GM18511 (cell line): ENCODE measurements at regions not wholly inside any gene's neighbourhood (a gene's known extent, or its start where the extent isn't known, plus 50 kb on each side); places are given as distances from the start of the nearest gene placed in this dataset.

ENCODE experiments used
- ATAC-seq: cut with Tn5 transposase; IDR thresholded peaks from one replicate; pipeline ENCODE4 v1.9.1; 2021; ENCODE audit warnings: mild to moderate bottlenecking, moderate library complexity; ENCODE audit not compliant: unreplicated experiment

DNA sequence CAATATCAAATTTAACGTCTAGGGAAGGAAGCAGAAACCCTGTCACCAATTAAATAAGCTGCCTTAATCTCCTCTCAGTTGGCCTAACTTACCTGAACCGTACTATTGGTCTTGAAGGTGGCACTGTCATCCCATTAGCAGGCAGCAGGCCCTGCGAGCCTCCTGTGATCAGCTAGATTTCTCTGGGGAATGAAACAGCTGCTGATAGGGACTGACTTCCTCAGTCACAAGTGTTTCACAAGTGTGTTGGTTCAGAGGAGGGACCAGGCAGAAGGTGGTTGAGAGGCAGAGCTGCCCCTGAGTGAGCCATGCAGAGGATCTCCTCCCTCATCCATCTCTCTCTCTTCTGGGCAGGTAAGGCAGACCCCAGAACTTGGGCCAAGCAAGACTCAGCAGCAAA, 166.8 kb downstream of the DAD1 start:
- ATAC-seq, result no peak

DNA sequence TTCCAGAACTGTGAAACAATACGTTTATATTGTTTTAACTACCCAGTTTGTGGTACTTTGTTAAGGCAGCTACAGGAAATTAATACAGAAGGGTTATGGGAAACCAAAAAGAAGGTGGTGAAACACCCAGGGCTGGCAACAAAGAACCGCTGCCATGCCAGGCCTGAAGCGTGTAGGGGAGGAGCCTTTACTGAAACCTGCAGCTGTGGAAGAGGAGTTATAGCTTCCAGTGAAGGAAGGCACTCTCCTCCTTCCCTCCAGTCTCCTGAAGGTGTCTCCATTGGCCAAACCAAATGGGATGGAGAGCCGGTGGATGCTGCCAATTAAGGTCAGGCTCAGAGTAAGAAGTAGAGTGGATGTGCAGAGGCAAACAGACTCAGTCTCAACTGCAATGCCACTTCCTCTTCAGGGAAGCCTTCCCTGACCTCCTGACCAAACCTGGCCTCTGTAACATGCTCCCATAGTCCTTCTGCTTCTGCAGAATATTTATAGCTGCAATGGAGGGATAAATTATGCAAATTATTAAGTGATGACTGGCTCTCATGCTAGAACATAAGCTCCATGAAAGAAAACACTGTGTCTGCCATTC, 168.3 kb downstream of the DAD1 start:
- no peak for ATAC-seq

DNA sequence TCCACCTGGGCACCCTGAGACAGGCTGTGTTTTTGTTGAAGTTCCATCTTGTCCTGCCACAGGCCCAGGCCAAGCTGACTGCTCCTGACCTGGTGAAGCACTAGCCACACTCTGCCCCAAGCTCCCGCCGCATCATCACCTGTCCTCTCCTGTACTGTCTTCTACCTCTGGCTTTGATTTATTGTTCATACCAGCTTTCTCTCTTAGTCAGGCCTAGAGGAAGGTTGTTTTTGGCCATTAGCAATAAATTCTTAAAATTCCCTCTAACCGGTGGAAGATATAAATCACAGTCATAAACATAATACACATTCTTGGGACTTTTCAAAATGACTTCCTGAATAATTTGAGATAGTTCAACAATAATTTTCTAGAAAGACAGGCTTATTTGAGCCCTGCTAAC, 169.4 kb downstream of the DAD1 start:
- ATAC-seq, result no peak

DNA sequence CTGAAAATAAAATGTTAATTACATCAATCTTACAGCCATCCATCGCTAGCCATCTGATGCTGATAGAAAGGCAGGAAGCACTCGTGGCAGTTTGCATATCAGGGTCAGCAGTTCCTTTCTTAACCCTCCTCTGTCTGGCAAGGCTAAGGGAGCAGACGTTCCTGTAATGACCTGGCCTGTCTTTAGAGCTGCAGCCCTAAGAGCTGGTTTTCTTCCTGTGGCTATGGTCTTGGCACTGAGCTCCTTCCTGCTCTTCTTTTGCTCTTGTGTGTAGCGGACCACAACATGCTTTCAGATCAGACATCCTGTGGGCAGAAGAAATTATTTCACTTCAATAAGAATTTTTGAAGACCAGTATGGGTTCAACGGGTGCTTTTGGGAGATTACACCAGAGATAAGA, 170.4 kb downstream of the DAD1 start:
- no peak for ATAC-seq

DNA sequence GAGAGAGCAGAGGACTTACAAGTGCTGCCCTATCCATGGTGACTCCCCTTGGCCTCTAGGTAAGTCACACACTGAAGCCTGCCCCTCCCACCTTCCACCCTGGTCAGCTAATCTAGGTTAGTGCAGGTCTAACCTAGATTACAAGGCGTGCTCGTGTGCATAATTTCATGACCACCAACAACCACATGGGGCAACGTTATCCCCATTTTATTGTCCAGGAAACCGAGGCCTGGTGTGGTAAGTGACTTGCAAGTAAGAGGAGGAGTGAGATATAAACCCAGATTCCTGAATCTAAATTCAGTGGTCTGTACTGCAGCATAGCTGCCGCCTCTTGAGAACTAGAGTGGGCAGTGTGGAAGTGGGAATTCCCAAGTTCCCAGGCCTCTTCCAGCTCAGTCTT, 171.1 kb downstream of the DAD1 start:
- no peak for ATAC-seq

DNA sequence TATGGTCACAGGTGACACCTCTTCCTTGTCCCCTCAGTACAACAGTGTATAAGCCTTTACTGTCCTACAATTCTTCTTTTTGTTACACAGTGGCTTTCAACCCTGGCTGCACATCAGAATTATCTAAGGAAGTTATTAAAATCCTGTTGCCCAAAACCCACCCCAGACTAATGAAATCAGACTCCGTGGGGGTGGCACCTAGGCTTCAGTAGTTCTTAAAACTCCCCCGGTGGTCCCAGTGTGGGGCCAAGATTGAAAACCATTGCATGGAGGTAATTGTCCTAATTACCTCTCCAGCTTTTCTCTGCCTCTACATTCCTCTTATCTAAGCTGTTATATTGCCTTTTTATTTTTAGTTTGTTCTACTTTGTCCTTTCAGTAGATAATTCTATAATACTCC, 172.8 kb downstream of the DAD1 start:
- ATAC-seq, result no peak

DNA sequence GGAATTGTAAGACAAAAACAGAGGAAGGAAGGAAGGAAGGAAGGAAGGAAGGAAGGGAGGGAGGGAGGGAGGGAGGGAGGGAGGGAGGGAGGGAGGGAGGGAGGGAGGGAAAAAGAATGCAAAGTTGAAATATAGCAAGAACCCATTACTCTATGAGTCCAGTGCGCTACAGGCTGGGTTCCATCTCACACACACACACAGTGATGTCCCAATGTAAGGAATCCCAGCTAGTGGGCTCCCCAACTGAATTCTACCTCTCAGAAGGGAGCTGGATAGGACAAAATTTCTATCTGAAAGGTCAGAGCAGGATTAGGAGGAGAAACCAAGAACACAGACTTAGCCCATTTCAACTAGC, 173.4 kb downstream of the DAD1 start:
- no peak for ATAC-seq

DNA sequence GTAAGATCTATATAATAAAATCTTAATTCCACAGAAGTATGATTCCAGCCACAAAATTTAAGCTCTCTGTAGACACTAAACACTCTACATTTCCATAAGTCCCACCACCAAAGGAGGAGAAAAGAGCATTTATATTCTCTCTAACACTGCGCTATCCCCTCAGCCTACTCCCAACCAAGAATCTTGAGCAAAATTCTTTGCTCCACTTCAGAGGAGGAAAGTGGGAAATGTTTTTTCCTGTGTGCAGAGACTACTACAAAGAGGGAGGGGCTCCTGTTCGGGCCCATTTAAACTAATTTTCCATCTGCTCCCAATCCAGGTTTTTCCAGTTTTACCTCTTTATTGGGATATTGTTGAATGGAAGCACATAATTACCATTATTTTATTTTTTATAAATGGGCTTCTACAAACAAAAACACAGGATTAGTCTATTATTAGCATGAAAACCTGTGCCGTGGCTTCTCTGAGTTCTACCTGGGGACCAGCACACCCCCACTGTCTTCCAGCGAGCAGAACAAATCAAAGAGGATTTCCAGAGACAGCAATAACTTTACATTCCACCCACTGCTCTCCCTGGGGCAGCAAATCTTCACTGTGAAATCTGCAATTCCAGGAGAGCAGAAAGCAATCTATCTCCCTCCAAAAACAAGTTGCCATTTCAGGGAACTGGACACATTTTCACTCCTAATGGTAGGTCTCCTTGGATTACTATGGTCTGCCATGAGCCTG, 174.0 kb downstream of the DAD1 start:
- ATAC-seq, result no peak

DNA sequence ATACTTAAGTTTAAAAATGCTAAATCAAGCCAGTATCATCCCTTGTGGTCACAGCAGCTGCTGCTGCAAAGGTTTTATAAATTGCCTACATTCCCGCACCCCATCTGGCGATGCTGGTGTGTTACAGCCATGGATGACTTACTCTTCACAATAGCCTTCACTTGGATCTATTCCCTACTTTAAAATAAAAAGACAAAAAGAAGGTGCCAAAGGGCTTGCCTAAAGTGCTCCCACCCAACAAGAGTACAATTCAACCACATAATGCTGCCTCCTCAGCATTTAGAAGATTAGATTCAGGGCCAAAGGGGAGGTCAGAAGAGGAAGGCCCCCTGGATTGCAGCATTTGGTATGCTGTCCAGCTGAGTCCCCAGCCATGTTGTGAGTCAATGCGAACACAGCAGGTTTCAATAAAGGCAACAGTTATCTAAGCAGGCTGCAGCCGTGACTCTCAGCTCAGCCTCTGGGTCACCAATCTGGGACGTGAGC, 176.1 kb downstream of the DAD1 start:
- ATAC-seq, result no peak

DNA sequence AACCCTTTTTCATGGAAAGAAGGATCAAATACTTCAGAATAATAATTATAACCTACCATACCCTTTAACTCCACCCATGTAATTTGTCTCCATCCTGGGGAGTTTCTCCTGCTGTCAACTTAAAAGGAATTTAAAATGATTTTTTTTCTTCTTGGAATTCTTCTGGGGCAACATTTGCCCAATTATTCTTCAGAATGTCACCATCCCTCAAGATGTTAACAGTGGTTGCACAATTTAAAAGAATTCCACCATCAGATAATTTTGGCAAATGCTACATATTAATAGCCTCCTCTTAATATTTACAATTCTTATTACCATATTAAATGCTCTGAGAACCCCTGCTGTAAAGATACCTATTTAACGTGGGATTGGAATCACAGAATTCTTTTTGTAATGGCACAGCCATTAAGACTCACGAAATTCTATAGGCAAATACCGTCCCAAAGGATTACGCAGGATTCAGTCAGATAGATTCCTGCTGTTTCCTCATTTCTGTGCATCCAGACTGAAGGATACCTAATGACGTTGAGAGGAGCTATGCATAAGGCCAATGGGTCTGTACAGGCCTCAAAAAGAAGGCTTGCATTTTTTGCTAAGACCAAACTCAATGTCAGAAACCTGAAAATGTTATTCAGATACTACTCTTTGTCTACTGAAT, 177.5 kb downstream of the DAD1 start:
- ATAC-seq, result no peak

DNA sequence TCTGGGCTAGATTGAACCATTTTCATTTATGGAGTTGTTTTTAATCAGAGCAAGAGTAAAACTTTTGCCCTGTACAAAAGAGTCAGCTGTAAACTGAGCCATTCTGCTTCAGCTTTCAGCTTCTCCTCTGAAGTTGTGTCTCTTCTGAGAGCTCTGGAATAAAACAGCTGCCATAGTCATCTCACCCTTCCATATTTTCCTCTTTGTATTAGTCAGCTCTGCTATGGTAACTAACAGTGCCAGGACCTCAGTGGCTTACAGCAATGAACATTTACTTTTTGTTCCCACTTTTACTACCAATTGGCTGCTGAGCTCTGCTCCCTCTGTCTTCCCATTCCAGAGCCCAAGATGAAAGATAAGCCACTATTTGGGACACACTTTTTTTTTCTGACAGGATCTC, 178.5 kb downstream of the DAD1 start:
- no peak for ATAC-seq

DNA sequence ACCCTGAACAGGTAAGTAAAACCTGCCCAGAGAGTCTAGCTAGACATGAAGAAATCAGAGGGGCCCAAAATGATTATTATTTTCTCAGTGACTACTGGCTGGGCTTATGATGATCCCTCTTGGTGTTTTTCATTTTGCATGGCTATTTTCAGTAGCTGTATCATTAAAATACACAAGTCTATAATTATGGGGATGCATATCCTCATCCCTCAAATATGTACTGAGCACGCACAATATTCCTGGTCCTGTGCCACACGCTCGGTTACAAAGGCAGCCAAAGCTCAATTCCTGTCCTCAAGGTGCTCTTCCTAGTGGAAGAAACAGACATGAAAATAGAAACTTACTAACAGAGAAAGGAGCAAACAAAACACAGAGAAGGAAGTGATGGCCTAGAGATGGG, 180.0 kb downstream of the DAD1 start:
- no peak for ATAC-seq

DNA sequence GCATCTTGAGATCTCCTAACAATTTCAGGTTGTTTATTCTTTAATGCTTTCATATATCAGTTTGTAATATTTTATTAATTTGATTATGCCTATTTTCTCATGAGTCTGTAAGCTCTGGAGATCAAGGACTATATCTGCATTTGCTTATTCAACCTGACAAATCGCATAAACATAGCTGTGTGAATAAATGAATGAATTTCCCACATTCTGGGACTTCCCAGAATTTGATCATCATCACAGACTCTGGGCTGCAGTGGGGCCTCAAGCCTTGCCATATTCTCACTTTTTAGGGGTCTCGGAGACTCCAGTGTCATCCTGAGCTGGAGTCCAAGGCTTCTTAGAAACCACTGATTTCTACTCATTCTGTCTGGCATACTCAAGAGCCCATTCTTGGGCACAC, 180.5 kb downstream of the DAD1 start:
- ATAC-seq, result no peak

DNA sequence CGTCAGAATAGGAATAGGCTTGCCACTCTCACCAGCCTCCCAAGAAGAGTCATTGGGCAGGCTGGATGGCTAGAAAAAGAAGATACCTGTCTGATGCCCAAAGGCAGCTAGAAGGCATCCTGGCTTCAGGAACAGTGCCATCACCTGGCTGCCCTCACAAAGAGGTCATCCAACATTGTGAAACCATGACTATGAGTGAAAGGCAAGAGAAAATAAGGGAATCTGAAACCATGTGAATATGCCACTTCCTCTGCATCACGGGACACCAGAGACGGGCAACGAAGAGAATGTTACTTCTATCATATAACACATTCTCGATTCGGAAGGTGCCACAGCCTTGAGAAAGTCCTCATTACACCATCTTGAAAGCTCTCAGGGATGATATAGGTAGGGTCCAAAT, 182.0 kb downstream of the DAD1 start:
- no peak for ATAC-seq

DNA sequence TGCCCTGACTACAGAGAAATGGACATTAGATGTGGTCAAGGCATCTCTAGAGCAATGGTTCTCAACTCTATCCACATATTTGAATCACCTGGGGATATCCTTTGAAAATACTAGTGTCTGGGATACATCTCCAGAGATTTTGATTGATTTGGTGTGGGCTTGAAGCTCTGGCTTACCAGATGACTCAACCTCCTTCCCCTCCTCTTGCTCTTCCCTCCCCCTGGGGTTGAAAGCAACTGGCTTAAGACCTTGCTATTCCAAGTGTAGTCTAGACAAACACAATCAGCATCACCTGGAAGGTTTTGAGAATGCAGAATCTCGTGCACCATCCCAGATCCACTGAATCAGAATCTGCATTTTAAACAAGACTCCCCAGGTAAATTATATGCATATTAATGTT, 183.8 kb downstream of the DAD1 start:
- ATAC-seq, result no peak

DNA sequence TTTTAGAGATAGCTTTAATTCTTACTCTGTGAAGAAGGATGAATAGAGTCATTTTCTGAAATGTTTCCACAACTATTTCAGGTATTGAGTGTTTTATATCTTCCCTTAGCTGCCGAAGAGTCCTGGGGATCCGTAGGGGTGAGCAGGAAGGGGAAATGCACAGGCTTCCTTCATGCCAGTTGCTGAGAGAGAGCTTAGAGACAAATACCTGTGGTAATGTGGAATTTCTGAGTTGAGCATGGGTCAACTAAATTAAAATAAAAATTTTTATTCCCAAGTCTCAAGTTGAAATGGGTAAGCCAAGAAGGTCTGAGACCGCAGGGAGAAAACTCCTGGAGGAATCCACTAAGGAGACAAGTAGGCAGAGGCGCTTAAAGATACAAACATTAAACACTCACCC, 185.7 kb downstream of the DAD1 start:
- no peak for ATAC-seq

DNA sequence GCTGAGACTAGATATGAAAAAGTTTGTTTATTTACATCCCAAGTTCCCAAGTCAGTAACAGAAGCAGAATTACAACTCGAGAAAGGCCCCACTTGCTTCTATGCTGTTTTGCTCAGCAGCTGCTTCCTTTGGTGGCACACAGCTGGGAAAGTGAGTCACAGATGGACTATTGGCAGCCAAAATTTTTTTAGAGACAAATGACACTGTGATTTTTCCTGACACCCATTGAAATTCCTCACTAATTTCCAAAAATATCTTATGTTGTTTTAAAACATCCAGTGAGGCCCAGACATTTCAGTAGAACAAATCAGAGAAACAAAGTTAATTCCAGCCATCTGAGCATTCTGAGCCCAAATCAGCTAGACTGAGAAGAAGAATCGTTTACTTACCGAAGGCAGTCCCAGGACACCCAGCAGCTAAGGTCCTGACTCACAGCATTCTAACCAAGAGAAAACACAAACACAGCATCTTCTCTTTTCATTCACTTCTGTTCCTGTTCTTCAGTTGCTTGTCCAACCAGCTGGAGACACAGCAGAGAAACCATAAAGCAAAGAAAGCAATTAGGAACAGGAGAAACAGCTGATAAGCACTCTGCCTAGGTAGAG, 188.3 kb downstream of the DAD1 start:
- ATAC-seq, result no peak

DNA sequence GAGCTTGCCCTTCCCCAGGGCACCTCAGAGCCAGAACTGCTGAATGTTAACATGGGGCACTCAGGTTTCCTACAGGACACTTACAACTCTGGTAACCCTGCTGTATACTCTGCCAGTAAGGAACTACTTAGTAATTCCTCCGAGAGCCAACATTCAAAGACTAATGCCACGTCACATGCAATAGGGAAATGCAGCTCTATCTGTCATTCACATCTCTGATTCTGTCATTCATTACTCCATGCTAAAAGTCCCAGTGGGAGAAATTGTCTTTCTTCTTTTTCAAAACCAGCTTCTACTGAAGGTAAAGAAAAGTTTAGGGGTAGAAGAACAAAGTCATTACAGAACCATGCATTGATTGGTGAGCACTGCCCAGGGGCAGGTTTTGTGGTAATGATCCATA, 189.2 kb downstream of the DAD1 start:
- ATAC-seq, result no peak

DNA sequence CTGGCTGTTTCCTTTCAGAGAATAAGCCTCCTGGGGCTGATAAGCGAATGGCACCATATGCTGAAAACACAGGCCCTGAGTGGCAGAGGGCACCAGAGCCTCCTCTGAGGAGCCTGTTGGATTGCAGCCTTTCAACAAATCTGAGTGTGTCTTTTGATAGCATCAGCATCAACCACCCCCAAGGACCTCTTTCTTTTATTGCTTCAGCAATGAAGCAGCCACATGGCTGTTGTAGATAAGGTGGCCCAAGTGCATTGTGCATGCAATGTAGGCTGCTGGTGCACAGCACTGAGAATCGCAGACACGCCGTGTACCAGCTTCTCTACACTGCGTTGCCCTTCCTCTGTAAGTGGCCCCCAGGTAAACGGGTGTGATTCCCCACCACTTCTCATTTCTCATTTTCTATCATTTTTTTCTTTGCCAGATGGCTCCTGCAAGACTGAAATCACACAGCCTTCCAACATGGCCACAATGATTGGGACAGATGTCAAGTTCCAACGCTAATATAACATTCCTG, 191.7 kb downstream of the DAD1 start:
- no peak for ATAC-seq

DNA sequence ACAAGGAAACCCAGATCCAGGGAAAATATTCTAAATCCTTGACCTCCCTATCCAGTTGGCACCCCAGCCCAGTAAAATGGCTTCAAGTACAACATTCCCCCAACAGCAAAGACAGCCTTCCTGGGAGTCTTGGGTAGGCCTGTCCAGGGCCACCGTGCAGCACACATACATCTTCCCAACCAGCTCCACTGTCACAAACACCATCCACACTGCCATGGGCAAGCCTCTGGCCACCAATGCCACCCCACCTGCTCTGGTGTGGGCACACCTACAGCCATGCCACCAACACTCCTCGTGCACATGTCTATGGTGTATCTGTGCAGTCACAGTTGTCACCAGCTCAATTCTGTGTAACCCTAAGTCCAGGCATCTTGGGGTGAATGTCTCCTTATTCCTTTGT, 193.2 kb downstream of the DAD1 start:
- ATAC-seq, result no peak

DNA sequence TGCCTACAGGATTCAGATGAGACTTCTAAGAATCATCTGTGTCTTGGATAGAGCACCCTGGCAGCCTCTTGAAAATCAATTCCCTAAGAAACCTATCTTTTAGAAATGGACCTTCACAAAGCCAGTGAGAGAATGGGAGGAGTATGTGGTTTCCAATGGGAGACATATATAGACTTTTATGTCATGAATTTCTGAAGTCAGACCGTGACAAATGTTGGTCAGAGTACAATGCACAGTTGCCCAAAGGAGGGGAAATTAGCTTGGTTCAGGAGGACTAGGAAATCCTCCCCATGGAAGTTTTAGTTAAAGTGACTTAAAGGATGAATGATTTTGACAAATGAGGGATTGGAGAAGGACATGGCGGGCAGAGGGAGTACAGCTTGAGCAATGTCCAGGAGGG, 194.4 kb downstream of the DAD1 start:
- no peak for ATAC-seq

DNA sequence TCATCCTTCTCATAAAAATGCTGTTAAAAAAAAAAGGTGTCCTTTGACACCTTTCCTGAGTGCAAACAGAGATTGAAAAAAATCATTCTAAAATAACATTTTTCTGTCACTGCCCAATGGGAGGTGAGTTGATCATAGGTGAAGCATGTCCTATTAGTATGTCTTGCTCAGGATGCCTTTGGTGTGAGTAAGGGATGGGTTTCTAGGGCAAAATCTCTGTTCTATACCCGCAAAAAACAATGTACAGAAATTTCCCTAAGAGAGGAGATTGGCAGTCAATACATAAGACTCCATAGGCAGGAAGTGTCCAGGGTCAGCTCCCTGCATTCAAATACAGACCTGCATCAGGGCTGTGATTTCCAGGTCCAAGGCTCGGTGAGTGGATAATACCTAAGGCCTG, 195.2 kb downstream of the DAD1 start:
- no peak for ATAC-seq
